Spleen (tissue), 11 donors: ENCODE measurements at regions not wholly inside any gene's neighbourhood (a gene's known extent, or its start where the extent isn't known, plus 50 kb on each side); places are given as distances from the start of the nearest gene placed in this dataset.

Experiments used
- DNase-seq: peaks from one replicate; pipeline ENCODE4 v3.0.0-alpha.2; 2020
- H3K27ac ChIP-seq, 8 donors: fragments of 200-600 bp; sonication (generic) in 7 of 8; 1 replicate in 4 of 8; 2 replicates in 4 of 8; pipeline versions ENCODE4 v1.5.0 to v1.8.0; 2016 to 2021; ENCODE audit warnings: inconsistent platforms in 4 of 8, mild to moderate bottlenecking in 4 of 8, moderate library complexity in 1 of 8
- H3K27me3 ChIP-seq, 7 donors: fragments of 200-600 bp; sonication (generic) in 6 of 7; replicated peaks in 1 of 7; 1 replicate in 4 of 7; 2 replicates in 3 of 7; pipeline versions ENCODE4 v1.5.0 to v1.8.0; 2016 to 2021; ENCODE audit warnings: inconsistent platforms in 3 of 7, mild to moderate bottlenecking in 1 of 7
- H3K36me3 ChIP-seq, 6 donors: fragments of 200-600 bp; sonication (generic) in 5 of 6; 1 replicate in 4 of 6; 2 replicates in 2 of 6; pipeline versions ENCODE4 v1.5.0 to v1.8.0; 2016 to 2021; ENCODE audit warnings: inconsistent platforms in 2 of 6
- H3K4me1 ChIP-seq, 6 donors: fragments of 200-600 bp; sonication (generic) in 5 of 6; 1 replicate in 3 of 6; 2 replicates in 3 of 6; pipeline versions ENCODE4 v1.5.0 to v1.8.0; 2016 to 2021; ENCODE audit warnings: inconsistent platforms in 3 of 6
- H3K4me3 ChIP-seq, 8 donors: fragments of 200-600 bp; sonication (generic) in 7 of 8; 1 replicate in 4 of 8; 2 replicates in 4 of 8; pipeline versions ENCODE4 v1.5.0 to v1.8.0; 2016 to 2021; ENCODE audit warnings: inconsistent platforms in 4 of 8, mild to moderate bottlenecking in 4 of 8, moderate library complexity in 2 of 8
- H3K9me3 ChIP-seq, 8 donors: fragments of 200-600 bp; sonication (generic) in 7 of 8; 1 replicate in 4 of 8; 2 replicates in 4 of 8; pipeline versions ENCODE4 v1.5.0 to v1.8.0; 2016 to 2021; ENCODE audit warnings: inconsistent platforms in 4 of 8
- CTCF ChIP-seq, 11 experiments: fragments of 200-600 bp in 7 of 11; fragments of 450-650 bp in 4 of 11; sonication (generic) in 4 of 11; IDR thresholded peaks in 8 of 11; conservative IDR thresholded peaks in 3 of 11; 1 replicate in 7 of 11; 2 replicates in 4 of 11; pipeline versions ENCODE4 v1.4.0 to v1.8.0; 2016 to 2021; ENCODE audit warnings: antibody characterized with exemption in 11 of 11, inconsistent platforms in 4 of 11, mild to moderate bottlenecking in 1 of 11
- POLR2A ChIP-seq, 3 donors: fragments of 450-650 bp; IDR thresholded peaks; one replicate each; pipeline ENCODE4 v1.5.1; 2017; ENCODE audit warnings: antibody characterized with exemption in 3 of 3, mild to moderate bottlenecking in 1 of 3
- POLR2AphosphoS5 ChIP-seq, 3 donors: sonication (generic); formaldehyde crosslinking; IDR thresholded peaks; one replicate each; pipeline ENCODE4 v1.5.1; 2017; ENCODE audit warnings: antibody characterized with exemption in 3 of 3
- WGBS, 5 donors: extraction: QIAGEN DNeasy Blood & Tissue Kit in 3 of 5; methylation state at CpG; one replicate each; pipeline versions ENCODE4 v1.1.5 to v1.1.7; 2013 to 2018; 5-methylcytosine and 5-hydroxymethylcytosine counted together
- intact Hi-C: fragments of 100-400 bp; cut with DNase I; formaldehyde crosslinking; loops from one replicate; pipeline ENCODE4 v1.15.0; 2023; ENCODE audit warnings: low total_unique reads
- donor health status: healthy with polysubstance abuse.
- donor health status: DM: no; HTN: no; CAD: no; lungs with moderate emphysema.
- donor health status: DM: no; HTN: no; CAD: no.
- donor health status: Bipolar disorder and iron deficiency.
- donor health status: healthy.
- donor health status: DM: no; HTN: no; CAD: no.
- donor health status: DM: yes; HTN: yes; CAD: no.

- Histone ChIP-seq H3K4me3 (no peak overlapping the region), H3K4me1 (no peaks in the 10 kb centered on the region), H3K27me3 (no peaks in the 10 kb centered on the region), H3K36me3 (no peaks in the 10 kb centered on the region), H3K9me3 (peaks cover 0 to 31% (median 8%) of the 10 kb centered on the region in 8 donors), H3K27ac (no peak overlapping the region)
- intact Hi-C loops = no loop called here
- 58 to 83% (median 65%) methylated on average over 1 of the region's 1 CpG for WGBS, 5 donors
- no peak for TF ChIP-seq POLR2AphosphoS5 (IDR thresholded peaks at IDR 0.05)
- TF ChIP-seq CTCF (IDR thresholded peaks at IDR 0.05 in 8 of 11, conservative IDR thresholded peaks at IDR 0.05 in 3 of 11) = no peak
- no peak for TF ChIP-seq POLR2A (IDR thresholded peaks at IDR 0.05)
- DNase-seq = no peak
Measured at GRCh38 chr13:82815791-82816190, 1066.5 kb downstream of the SLITRK1 start.

DNA sequence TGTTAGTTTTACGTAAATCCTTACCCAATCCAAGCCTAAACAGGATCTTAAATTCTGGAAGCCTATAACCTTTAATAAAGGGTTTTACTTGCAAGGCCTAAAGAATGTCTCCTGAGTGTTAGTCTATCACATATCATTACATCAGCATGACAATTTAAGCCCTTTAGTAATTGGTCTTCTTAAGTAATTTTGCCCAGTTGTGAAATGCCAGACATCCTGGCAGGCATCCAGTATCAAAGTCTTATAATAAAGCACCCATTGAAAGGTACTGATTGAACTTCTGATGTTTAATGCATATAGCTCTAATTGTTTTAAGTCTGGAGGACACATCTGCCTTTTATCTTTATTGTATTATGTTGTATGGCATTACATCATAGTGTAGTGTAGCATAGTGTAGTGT is 1078.9 kb downstream of the SLITRK1 start:
- WGBS, 5 donors = 88 to 98% (median 93%) methylated on average over 1 of the region's 1 CpG
- TF ChIP-seq POLR2AphosphoS5 (IDR thresholded peaks at IDR 0.05) (no peak), POLR2A (IDR thresholded peaks at IDR 0.05) (no peak), CTCF (IDR thresholded peaks at IDR 0.05 in 8 of 11, conservative IDR thresholded peaks at IDR 0.05 in 3 of 11) (no peak)
- no peak for DNase-seq
- no peaks in the 10 kb centered on the region for H3K36me3 ChIP-seq
- H3K27ac ChIP-seq = no peak overlapping the region
- H3K4me3 ChIP-seq = no peak overlapping the region
- H3K27me3 ChIP-seq = no peaks in the 10 kb centered on the region
- no peaks in the 10 kb centered on the region for H3K4me1 ChIP-seq
- H3K9me3 ChIP-seq = peaks cover 0 to 31% (median 8%) of the 10 kb centered on the region in 8 donors
- intact Hi-C loops = no loop called here

- no peak overlapping the region for H3K27ac ChIP-seq
- no peak for DNase-seq
- no peaks in the 10 kb centered on the region for H3K4me1 ChIP-seq
- H3K9me3 ChIP-seq = peaks cover 0 to 23% (median 2%) of the 10 kb centered on the region in 8 donors
- no peaks in the 10 kb centered on the region for H3K36me3 ChIP-seq
- H3K27me3 ChIP-seq = no peaks in the 10 kb centered on the region
- WGBS, 5 donors = 82 to 96% (median 89%) methylated on average over 3 of the region's 3 CpGs
- no peak overlapping the region for H3K4me3 ChIP-seq
- intact Hi-C loops = no loop called here
- TF ChIP-seq CTCF (IDR thresholded peaks at IDR 0.05 in 8 of 11, conservative IDR thresholded peaks at IDR 0.05 in 3 of 11) (no peak), POLR2A (IDR thresholded peaks at IDR 0.05) (no peak), POLR2AphosphoS5 (IDR thresholded peaks at IDR 0.05) (no peak)
Measured at GRCh38 chr13:82802528-82802927, 1079.7 kb downstream of the SLITRK1 start.

DNA sequence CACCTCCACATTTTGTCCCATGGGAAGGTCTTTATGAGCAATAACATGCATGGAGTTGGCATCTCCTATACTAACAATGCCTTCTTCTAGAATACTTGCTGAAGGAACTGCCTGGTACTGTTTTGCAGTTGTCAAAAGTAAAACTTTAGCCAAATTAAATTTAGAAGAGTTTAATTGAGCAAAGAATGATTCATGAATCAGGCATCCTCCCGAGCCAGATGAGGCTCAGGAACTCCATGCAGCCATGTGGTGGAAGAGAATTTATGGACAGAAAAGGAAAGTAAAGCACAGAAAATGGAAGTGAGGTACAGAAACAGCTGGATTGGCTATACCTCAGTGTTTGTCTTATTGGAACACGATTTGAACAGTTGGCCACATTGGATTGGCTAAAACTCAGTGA is 1081.9 kb downstream of the SLITRK1 start:
- H3K4me1 ChIP-seq = no peaks in the 10 kb centered on the region
- H3K27me3 ChIP-seq = no peaks in the 10 kb centered on the region
- H3K36me3 ChIP-seq = no peaks in the 10 kb centered on the region
- H3K9me3 ChIP-seq = peaks cover 0 to 12% (median 2%) of the 10 kb centered on the region in 8 donors
- WGBS, 5 donors = 57 to 89% (median 70%) methylated on average over 2 of the region's 2 CpGs
- intact Hi-C loops = no loop called here
- H3K27ac ChIP-seq = no peak overlapping the region
- no peak overlapping the region for H3K4me3 ChIP-seq
- TF ChIP-seq POLR2A (IDR thresholded peaks at IDR 0.05) (no peak), POLR2AphosphoS5 (IDR thresholded peaks at IDR 0.05) (no peak), CTCF (IDR thresholded peaks at IDR 0.05 in 8 of 11, conservative IDR thresholded peaks at IDR 0.05 in 3 of 11) (no peak)
- no peak for DNase-seq
